Right lobe of liver (tissue), 4 donors: ENCODE measurements at regions not wholly inside any gene's neighbourhood (a gene's known extent, or its start where the extent isn't known, plus 50 kb on each side); places are given as distances from the start of the nearest gene placed in this dataset.

Experiments
- CTCF ChIP-seq, 4 donors: fragments of 200-600 bp in 3 of 4; fragments of 450-650 bp in 1 of 4; IDR thresholded peaks; one replicate each; pipeline versions ENCODE4 v1.5.1 to v1.8.0; 2016 to 2022; ENCODE audit warnings: antibody characterized with exemption in 4 of 4, mild to moderate bottlenecking in 2 of 4
- POLR2A ChIP-seq: fragments of 450-650 bp; IDR thresholded peaks from one replicate; pipeline ENCODE4 v1.6.1; 2017; ENCODE audit warnings: antibody characterized with exemption, mild to moderate bottlenecking
- donor health status: DM: no; HTN: no; CAD: no.
- donor health status: DM: no; HTN: no; CAD: no.
- donor health status: DM: no; HTN: yes; CAD: no.

GRCh38 chr4:126874533-126874932 lies 758.2 kb upstream of the INTU start:
- no peak for TF ChIP-seq CTCF (IDR thresholded peaks at IDR 0.05)
- TF ChIP-seq POLR2A, result no peak
